ENCODE measurements at regions not wholly inside any gene's neighbourhood (a gene's known extent, or its start where the extent isn't known, plus 50 kb on each side); places are given as distances from the start of the nearest gene placed in this dataset.
"Not testable (repeated sequence)": the region's sequence is repeated elsewhere in the genome, so short reads cannot be mapped to it uniquely, and the experiment has no call there.

- not testable (repeated sequence) for FAIRE-seq
These were observed 183.7 kb upstream of the AKAP13 start for GRCh38 chr15:85196697-85197096.

- not testable (repeated sequence) for FAIRE-seq
These were observed 182.8 kb upstream of the AKAP13 start for GRCh38 chr15:85197582-85197981.

GRCh38 chr15:85198432-85198831, 182.0 kb upstream of the AKAP13 start:
- FAIRE-seq = not testable (repeated sequence)

- FAIRE-seq = not testable (repeated sequence)
These were observed 180.2 kb upstream of the AKAP13 start for GRCh38 chr15:85200215-85200614.

- not testable (repeated sequence) for FAIRE-seq
These were observed 179.1 kb upstream of the AKAP13 start for GRCh38 chr15:85201118-85201793.

GRCh38 chr15:85204481-85204880, 175.9 kb upstream of the AKAP13 start:
- not testable (repeated sequence) for FAIRE-seq

- FAIRE-seq = not testable (repeated sequence)
These were observed 146.5 kb upstream of the AKAP13 start for GRCh38 chr15:85233791-85234325.

- FAIRE-seq = not testable (repeated sequence)
These were observed 145.8 kb upstream of the AKAP13 start for GRCh38 chr15:85234450-85235196.

- FAIRE-seq = not testable (repeated sequence)
These were observed 136.3 kb upstream of the AKAP13 start for GRCh38 chr15:85244056-85244455.

- not testable (repeated sequence) for FAIRE-seq
These were observed 129.4 kb upstream of the AKAP13 start for GRCh38 chr15:85250938-85251542.

GRCh38 chr15:85253196-85253915, 127.0 kb upstream of the AKAP13 start:
- FAIRE-seq = not testable (repeated sequence)

- not testable (repeated sequence) for FAIRE-seq
These were observed 125.4 kb upstream of the AKAP13 start for GRCh38 chr15:85254961-85255360.

- not testable (repeated sequence) for FAIRE-seq
These were observed 124.9 kb upstream of the AKAP13 start for GRCh38 chr15:85255502-85255901.

- FAIRE-seq = not testable (repeated sequence)
These were observed 124.1 kb upstream of the AKAP13 start for GRCh38 chr15:85256009-85256997.

GRCh38 chr15:85258062-85258445, 122.3 kb upstream of the AKAP13 start:
- not testable (repeated sequence) for FAIRE-seq

GRCh38 chr15:85258559-85259209, 121.7 kb upstream of the AKAP13 start:
- FAIRE-seq = not testable (repeated sequence)

- FAIRE-seq = not testable (repeated sequence)
These were observed 119.9 kb upstream of the AKAP13 start for GRCh38 chr15:85260526-85260925.

GRCh38 chr15:85262461-85263055, 117.8 kb upstream of the AKAP13 start:
- not testable (repeated sequence) for FAIRE-seq

- not testable (repeated sequence) for FAIRE-seq
These were observed 116.5 kb upstream of the AKAP13 start for GRCh38 chr15:85263842-85264440.

GRCh38 chr15:85264614-85265190, 115.7 kb upstream of the AKAP13 start:
- FAIRE-seq = not testable (repeated sequence)

Measured in TTC549 (cell line).